Kasumi-1 (cell line): ENCODE measurements at regions not wholly inside any gene's neighbourhood (a gene's known extent, or its start where the extent isn't known, plus 50 kb on each side); places are given as distances from the start of the nearest gene placed in this dataset.
A peak's percentile ranks its signal among the peaks of the same experiment; 100 is the strongest.
"Not testable (repeated sequence)": the region's sequence is repeated elsewhere in the genome, so short reads cannot be mapped to it uniquely, and the experiment has no call there.

Source experiments
- DNase-seq, 2 experiments: peaks; one replicate each; lab custom pipeline; 2025; lab: John Stamatoyannopoulos, UW

- DNase-seq: no peak
Measured at GRCh38 chr4:147246096-147246495, 234.8 kb upstream of the EDNRA start.

GRCh38 chr4:147246528-147246927 lies 234.4 kb upstream of the EDNRA start:
- not testable (repeated sequence) for DNase-seq

- no peak for DNase-seq
Measured at GRCh38 chr4:147247579-147247978, 233.3 kb upstream of the EDNRA start.

GRCh38 chr4:147250062-147250461 lies 230.8 kb upstream of the EDNRA start:
- DNase-seq: no peak

- not testable (repeated sequence) for DNase-seq
Measured at GRCh38 chr4:147255268-147255667, 225.6 kb upstream of the EDNRA start.

- DNase-seq: not testable (repeated sequence)
Measured at GRCh38 chr4:147259271-147259670, 221.6 kb upstream of the EDNRA start.

GRCh38 chr4:147284256-147284835 lies 196.6 kb upstream of the EDNRA start:
- no peak for DNase-seq

- DNase-seq: no peak
Measured at GRCh38 chr4:147284935-147285334, 196.0 kb upstream of the EDNRA start.

GRCh38 chr4:147285751-147286150 lies 195.1 kb upstream of the EDNRA start:
- DNase-seq: no peak

- no peak for DNase-seq
Measured at GRCh38 chr4:147286846-147287587, 193.9 kb upstream of the EDNRA start.

GRCh38 chr4:147287588-147287890 lies 193.4 kb upstream of the EDNRA start:
- DNase-seq: peak in 1 of 2 experiments; percentile 10

- no peak for DNase-seq
Measured at GRCh38 chr4:147288512-147288911, 192.4 kb upstream of the EDNRA start.

- no peak for DNase-seq
Measured at GRCh38 chr4:147289181-147289580, 191.7 kb upstream of the EDNRA start.

GRCh38 chr4:147292604-147293313 lies 188.1 kb upstream of the EDNRA start:
- DNase-seq: not testable (repeated sequence)

GRCh38 chr4:147293314-147293677 lies 187.6 kb upstream of the EDNRA start:
- DNase-seq: not testable (repeated sequence)

GRCh38 chr4:147299205-147299604 lies 181.7 kb upstream of the EDNRA start:
- DNase-seq: no peak

- DNase-seq: no peak
Measured at GRCh38 chr4:147303174-147303872, 177.6 kb upstream of the EDNRA start.

GRCh38 chr4:147303873-147304229 lies 177.0 kb upstream of the EDNRA start:
- no peak for DNase-seq

GRCh38 chr4:147307896-147308674 lies 172.8 kb upstream of the EDNRA start:
- no peak for DNase-seq

GRCh38 chr4:147309434-147309833 lies 171.5 kb upstream of the EDNRA start:
- no peak for DNase-seq

GRCh38 chr4:147310312-147310711 lies 170.6 kb upstream of the EDNRA start:
- DNase-seq: no peak

GRCh38 chr4:147311956-147312355 lies 168.9 kb upstream of the EDNRA start:
- no peak for DNase-seq
